HuH-7 (cell line): ENCODE measurements at regions not wholly inside any gene's neighbourhood (a gene's known extent, or its start where the extent isn't known, plus 50 kb on each side); places are given as distances from the start of the nearest gene placed in this dataset.

Experiments used
- DNase-seq: peaks from one replicate; pipeline ENCODE4 v3.0.0; 2011; ENCODE audit warnings: low spot score

GRCh38 chr2:22901471-22902179 is 483.4 kb upstream of the KLHL29 start:
- DNase-seq: no peak

- DNase-seq: no peak
These were observed 482.8 kb upstream of the KLHL29 start for GRCh38 chr2:22902180-22902550.

- DNase-seq: no peak
These were observed 482.3 kb upstream of the KLHL29 start for GRCh38 chr2:22902662-22903165.

GRCh38 chr2:22903616-22904015 is 481.4 kb upstream of the KLHL29 start:
- no peak for DNase-seq

- peak; percentile 37 for DNase-seq
These were observed 480.8 kb upstream of the KLHL29 start for GRCh38 chr2:22904126-22904684.

- no peak for DNase-seq
These were observed 477.6 kb upstream of the KLHL29 start for GRCh38 chr2:22907330-22907729.

- no peak for DNase-seq
These were observed 472.6 kb upstream of the KLHL29 start for GRCh38 chr2:22912398-22912797.

GRCh38 chr2:22929998-22930397 is 455.0 kb upstream of the KLHL29 start:
- DNase-seq: peak; percentile 2

GRCh38 chr2:22930781-22931180 is 454.2 kb upstream of the KLHL29 start:
- no peak for DNase-seq

- no peak for DNase-seq
These were observed 452.7 kb upstream of the KLHL29 start for GRCh38 chr2:22932288-22932687.

- DNase-seq: no peak
These were observed 450.2 kb upstream of the KLHL29 start for GRCh38 chr2:22934747-22935146.

- no peak for DNase-seq
These were observed 442.5 kb upstream of the KLHL29 start for GRCh38 chr2:22942441-22942840.

GRCh38 chr2:22944143-22944542 is 440.8 kb upstream of the KLHL29 start:
- no peak for DNase-seq

- DNase-seq: no peak
These were observed 438.4 kb upstream of the KLHL29 start for GRCh38 chr2:22946553-22946952.

GRCh38 chr2:22947741-22948140 is 437.2 kb upstream of the KLHL29 start:
- DNase-seq: no peak

- DNase-seq: no peak
These were observed 434.5 kb upstream of the KLHL29 start for GRCh38 chr2:22950431-22950830.

GRCh38 chr2:22952656-22953225 is 432.2 kb upstream of the KLHL29 start:
- DNase-seq: no peak

- DNase-seq: no peak
These were observed 427.5 kb upstream of the KLHL29 start for GRCh38 chr2:22957446-22957845.

- DNase-seq: no peak
These were observed 426.7 kb upstream of the KLHL29 start for GRCh38 chr2:22958308-22958707.

GRCh38 chr2:22967756-22968155 is 417.2 kb upstream of the KLHL29 start:
- DNase-seq: no peak

GRCh38 chr2:22970284-22970975 is 414.5 kb upstream of the KLHL29 start:
- no peak for DNase-seq

GRCh38 chr2:22970991-22971390 is 414.0 kb upstream of the KLHL29 start:
- DNase-seq: no peak

- DNase-seq: no peak
These were observed 403.2 kb upstream of the KLHL29 start for GRCh38 chr2:22981785-22982184.
